HG02870 (cell line): ENCODE measurements at regions not wholly inside any gene's neighbourhood (a gene's known extent, or its start where the extent isn't known, plus 50 kb on each side); places are given as distances from the start of the nearest gene placed in this dataset.

Source experiments
- ATAC-seq: cut with Tn5 transposase; IDR thresholded peaks from one replicate; pipeline ENCODE4 v1.9.1; 2021; ENCODE audit warnings: mild to moderate bottlenecking, moderate library complexity; ENCODE audit not compliant: unreplicated experiment

DNA sequence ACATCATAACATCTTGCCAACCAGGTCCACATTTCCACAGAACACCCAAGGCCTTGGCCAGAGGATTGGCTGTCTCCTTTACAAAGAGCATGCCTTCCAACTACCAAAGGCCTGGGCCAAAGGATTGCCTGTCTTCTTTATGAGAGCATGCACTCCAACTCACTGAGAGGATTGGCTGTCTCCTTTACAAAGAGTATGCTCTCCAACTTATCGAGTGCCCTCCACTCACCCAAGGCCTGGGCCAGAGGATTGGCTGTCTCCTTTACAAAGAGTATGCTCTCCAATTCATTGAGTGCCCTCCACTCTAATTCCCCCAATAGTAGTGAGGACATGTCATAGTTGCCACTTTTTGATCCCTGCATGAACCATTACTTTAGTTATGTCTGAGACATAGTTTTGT lies 79.9 kb upstream of the TAS2R1 start:
- ATAC-seq: no peak

GRCh38 chr5:9707732-9708462 lies 77.7 kb upstream of the TAS2R1 start:
- no peak for ATAC-seq

- ATAC-seq: no peak
Measured at GRCh38 chr5:9699681-9700080, 69.5 kb upstream of the TAS2R1 start.

DNA sequence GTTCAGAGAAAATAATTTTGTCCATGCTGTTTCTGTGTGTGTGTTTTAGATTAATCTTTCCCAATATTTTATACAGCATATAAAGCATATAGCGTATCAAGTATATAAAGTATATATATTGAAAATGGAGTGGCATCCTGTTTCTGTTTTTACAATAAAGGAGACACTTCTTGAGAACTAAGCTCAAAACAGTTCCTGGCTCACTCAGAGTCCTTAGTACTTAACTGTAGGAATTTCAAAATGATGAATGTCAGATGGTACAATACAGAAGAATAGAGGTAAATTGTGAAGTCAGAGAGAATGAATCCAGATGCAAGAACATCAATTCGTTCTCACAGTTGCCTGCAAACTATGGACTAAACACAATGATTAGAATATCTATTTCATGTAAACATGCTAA lies 68.7 kb upstream of the TAS2R1 start:
- no peak for ATAC-seq

DNA sequence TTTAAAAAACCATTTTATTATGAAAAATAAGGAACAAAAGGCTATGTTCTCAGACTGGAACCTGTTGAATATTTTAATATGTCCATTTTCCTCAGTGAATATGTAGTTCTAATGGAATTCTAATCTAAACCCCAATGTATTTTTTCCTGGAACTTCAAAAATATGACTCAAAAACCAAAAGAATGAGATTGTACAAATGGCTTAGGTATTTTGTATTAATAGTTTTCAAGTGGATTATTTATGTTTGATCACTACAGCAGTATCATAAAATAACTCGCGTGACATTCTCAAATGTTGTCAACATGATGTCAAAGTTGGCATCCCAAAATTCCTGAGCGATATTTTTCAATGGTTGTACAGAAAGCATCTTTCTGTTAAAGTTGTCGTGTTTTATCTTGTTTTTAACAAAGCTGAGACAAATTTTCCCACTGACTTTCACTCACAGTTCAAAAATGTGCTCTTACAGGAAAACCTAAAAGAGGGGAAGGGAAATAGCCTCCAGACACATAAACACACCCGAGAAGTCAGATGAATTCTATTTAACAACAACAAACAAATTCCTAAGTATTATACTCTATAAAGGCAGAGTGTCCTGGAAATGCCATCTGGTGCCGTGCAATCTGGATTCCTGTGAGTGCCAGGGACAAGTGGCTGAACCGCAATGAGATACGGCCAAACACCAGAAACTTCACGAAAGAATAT lies 68.1 kb upstream of the TAS2R1 start:
- ATAC-seq: no peak

DNA sequence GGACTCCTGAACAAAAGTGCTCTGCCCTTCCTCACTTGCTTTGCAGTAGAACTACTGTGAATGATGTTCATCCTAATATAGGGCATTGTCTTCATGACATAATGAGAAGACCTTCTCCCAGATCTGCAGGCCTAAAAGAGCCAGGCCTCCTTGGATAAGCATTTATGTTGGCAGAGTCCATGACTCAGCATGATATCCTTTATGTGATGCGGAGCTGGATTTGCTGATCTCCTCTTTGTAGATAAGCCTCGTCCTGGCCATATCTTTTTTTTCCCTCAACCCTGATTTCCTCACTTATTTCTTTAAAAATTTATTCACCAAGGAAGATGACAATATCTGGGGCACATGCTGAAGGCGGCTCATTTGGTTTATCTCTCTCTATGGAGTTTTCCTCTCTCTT lies 62.4 kb upstream of the TAS2R1 start:
- no peak for ATAC-seq

DNA sequence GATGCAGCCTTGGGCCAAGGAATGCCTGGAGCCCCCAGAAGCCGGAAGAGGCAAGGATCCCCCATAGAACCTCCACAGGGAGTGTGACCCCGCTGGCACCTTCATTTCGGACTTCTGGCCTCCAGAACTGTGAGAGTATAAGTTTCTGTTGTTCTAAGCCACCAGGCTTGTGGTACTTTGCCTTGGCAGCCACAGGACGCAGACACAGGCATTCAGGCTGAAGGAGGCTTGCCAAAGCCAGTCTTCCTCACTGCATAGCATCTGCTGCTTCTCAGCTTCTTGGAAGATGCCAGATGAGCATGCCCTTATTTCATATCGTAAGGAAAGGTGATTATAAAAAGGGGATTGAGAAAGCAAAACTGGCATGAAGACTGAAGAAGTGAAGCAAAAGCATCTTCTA lies 61.1 kb upstream of the TAS2R1 start:
- ATAC-seq: no peak

GRCh38 chr5:9690751-9691150 lies 60.6 kb upstream of the TAS2R1 start:
- no peak for ATAC-seq

GRCh38 chr5:9686216-9686615 lies 56.1 kb upstream of the TAS2R1 start:
- no peak for ATAC-seq

- ATAC-seq: no peak
Measured at GRCh38 chr5:9681706-9682105, 51.6 kb upstream of the TAS2R1 start.
